Keratinocyte (primary cell): ENCODE measurements at regions not wholly inside any gene's neighbourhood (a gene's known extent, or its start where the extent isn't known, plus 50 kb on each side); places are given as distances from the start of the nearest gene placed in this dataset.

ENCODE experiments used
- CTCF ChIP-seq, 3 experiments: IDR thresholded peaks in 1 of 3; conservative IDR thresholded peaks in 1 of 3; optimal IDR thresholded peaks in 1 of 3; 2 replicates in 2 of 3; 3 replicates in 1 of 3; pipeline versions ENCODE3 to v1.5.1; 2011; ENCODE audit warnings: low read length in 3 of 3, mild to moderate bottlenecking in 3 of 3, moderate library complexity in 2 of 3, control low read depth in 1 of 3, inconsistent platforms in 1 of 3; ENCODE audit not compliant: insufficient read depth in 2 of 3; ENCODE audit errors: extremely low read depth in 1 of 3
- EZH2 ChIP-seq: IDR thresholded peaks from one replicate; pipeline ENCODE4 v1.6.1; 2012; ENCODE audit warnings: inconsistent platforms, mild to moderate bottlenecking, low read length, moderate library complexity

DNA sequence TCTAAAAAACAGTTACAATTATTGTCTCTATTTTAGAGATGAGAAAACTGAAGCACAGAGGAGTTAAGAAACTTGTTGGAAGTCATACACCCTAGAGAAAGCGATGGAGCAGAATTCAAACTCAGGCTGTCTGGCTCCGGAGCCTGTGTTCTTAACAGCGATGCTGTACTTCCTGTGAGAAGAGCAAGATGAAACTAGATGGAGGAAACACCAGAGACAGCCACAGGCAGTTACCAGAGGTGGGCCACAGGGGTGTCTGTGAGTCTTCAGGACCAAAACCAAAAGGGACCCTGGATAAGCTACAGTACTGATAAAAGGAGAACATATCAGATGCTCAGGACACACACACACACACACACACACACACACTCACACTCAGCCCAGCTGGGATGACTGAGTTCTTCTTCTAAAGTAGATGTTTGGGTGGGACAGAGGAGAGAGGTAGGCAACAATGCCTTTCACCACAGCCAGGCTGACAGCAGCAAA lies 289.2 kb downstream of the FZD1 start:
- TF ChIP-seq CTCF (optimal IDR thresholded peaks at IDR 0.05 in 1 of 3, IDR thresholded peaks at IDR 0.05 in 1 of 3, conservative IDR thresholded peaks at IDR 0.05 in 1 of 3; ENCODE audit: extremely low read depth in 1 of 3, insufficient read depth in 2 of 3, low read length in 3 of 3) (no peak), EZH2 (no peak)
